Activated naive CD4-positive, alpha-beta T cell treated with anti-CD3 and anti-CD28 coated beads, Interleukin-2, amount 10 ng/mL, durations not matched to agents 7 days and 5 days (primary cell): ENCODE measurements at regions not wholly inside any gene's neighbourhood (a gene's known extent, or its start where the extent isn't known, plus 50 kb on each side); places are given as distances from the start of the nearest gene placed in this dataset.

Experiments
- CTCF ChIA-PET: fragments of 350-600 bp; sonication (Branson Sonifier 250); formaldehyde crosslinking; loops from one replicate; lab custom pipeline; 2021; ENCODE audit warnings: antibody characterized with exemption; lab: Charles Lee
- DNase-seq: peaks from one replicate; pipeline ENCODE4 v3.0.0-alpha.2; 2020
- H3K27ac Mint-ChIP-seq: one replicate; pipeline ENCODE4 v1.8.0; 2021; ENCODE audit warnings: mild to moderate bottlenecking, moderate library complexity, mixed read lengths
- H3K27me3 Mint-ChIP-seq: one replicate; pipeline ENCODE4 v1.8.0; 2021; ENCODE audit warnings: mild to moderate bottlenecking, mixed read lengths
- H3K36me3 Mint-ChIP-seq: one replicate; pipeline ENCODE4 v1.8.0; 2021; ENCODE audit warnings: mixed read lengths
- H3K4me1 Mint-ChIP-seq: one replicate; pipeline ENCODE4 v1.8.0; 2021; ENCODE audit warnings: mixed read lengths
- H3K4me3 Mint-ChIP-seq: one replicate; pipeline ENCODE4 v1.8.0; 2021; ENCODE audit warnings: mild to moderate bottlenecking, moderate library complexity, mixed read lengths
- H3K9me3 Mint-ChIP-seq: one replicate; pipeline ENCODE4 v1.8.0; 2021; ENCODE audit warnings: mixed read lengths

GRCh38 chr6:48280035-48280620 lies 169.1 kb upstream of the PTCHD4 start:
- no peak for DNase-seq
- Mint-ChIP-seq H3K27ac (no peak overlapping the region), H3K4me1 (no peaks in the 10 kb centered on the region), H3K9me3 (peaks cover 6% of the 10 kb centered on the region), H3K4me3 (no peak overlapping the region), H3K36me3 (no peaks in the 10 kb centered on the region), H3K27me3 (no peaks in the 10 kb centered on the region)
- CTCF ChIA-PET: no interaction called here

- no peak overlapping the region for H3K4me3 Mint-ChIP-seq
Measured at GRCh38 chr6:48278261-48278660, 167.3 kb upstream of the PTCHD4 start.

DNA sequence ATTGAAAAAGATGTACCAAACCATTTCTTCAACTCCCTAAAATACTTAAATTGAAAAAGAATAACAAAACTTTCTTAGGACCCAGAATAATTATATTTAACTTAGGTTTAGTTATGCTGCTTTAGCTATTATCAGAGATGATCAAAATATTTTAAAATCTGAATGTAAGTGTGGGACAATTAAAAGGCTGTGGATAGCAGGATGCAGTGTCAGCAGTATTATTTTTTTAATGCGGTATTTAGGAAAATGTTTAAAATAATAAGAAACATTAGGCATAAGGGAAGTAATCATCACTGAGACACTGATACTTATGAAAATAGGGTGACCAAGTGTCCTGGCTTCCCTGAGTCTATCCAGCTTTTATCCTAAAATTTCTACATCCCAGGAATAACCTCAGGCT lies 161.5 kb upstream of the PTCHD4 start:
- CTCF ChIA-PET: no interaction called here
- Mint-ChIP-seq H3K27me3 (no peaks in the 10 kb centered on the region), H3K9me3 (peaks cover 14% of the 10 kb centered on the region), H3K4me3 (no peak overlapping the region), H3K36me3 (no peaks in the 10 kb centered on the region), H3K4me1 (no peaks in the 10 kb centered on the region), H3K27ac (no peak overlapping the region)
- no peak for DNase-seq

More at GRCh38 chr6:48278261-48278660, 167.3 kb upstream of the PTCHD4 start:
- no peaks in the 10 kb centered on the region for H3K27me3 Mint-ChIP-seq
- H3K27ac Mint-ChIP-seq: no peak overlapping the region
- H3K36me3 Mint-ChIP-seq: no peaks in the 10 kb centered on the region
- H3K4me1 Mint-ChIP-seq: no peaks in the 10 kb centered on the region
- CTCF ChIA-PET: no interaction called here
- no peak for DNase-seq
- H3K9me3 Mint-ChIP-seq: no peaks in the 10 kb centered on the region

GRCh38 chr6:48255094-48255493 lies 144.1 kb upstream of the PTCHD4 start:
- no peaks in the 10 kb centered on the region for H3K9me3 Mint-ChIP-seq
- H3K36me3 Mint-ChIP-seq: no peaks in the 10 kb centered on the region
- no peak overlapping the region for H3K27ac Mint-ChIP-seq
- CTCF ChIA-PET: no interaction called here
- H3K4me3 Mint-ChIP-seq: no peak overlapping the region
- H3K4me1 Mint-ChIP-seq: no peaks in the 10 kb centered on the region
- DNase-seq: no peak
- no peaks in the 10 kb centered on the region for H3K27me3 Mint-ChIP-seq

DNA sequence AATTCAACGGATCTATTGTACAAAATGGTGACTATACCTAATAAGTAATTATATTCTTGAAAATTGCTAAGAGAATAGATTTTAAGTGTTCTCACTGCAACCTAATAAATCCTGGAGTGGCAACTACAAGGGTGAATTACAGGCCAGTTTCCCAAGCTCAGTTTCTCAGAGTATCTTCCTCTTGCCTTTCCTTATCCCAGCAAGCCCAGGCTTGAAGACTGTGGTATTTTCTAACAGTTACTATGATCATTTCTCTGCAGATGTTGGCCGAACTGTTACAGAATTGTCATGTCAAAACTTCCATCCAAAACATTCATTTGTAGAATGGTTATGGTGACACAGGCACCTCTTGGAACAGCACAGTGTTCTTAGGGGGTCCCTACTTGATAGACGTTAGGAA lies 138.1 kb upstream of the PTCHD4 start:
- Mint-ChIP-seq H3K27ac (no peak overlapping the region), H3K4me1 (no peaks in the 10 kb centered on the region), H3K9me3 (no peaks in the 10 kb centered on the region), H3K27me3 (no peaks in the 10 kb centered on the region), H3K36me3 (no peaks in the 10 kb centered on the region), H3K4me3 (no peak overlapping the region)
- no peak for DNase-seq
- CTCF ChIA-PET: no interaction called here

DNA sequence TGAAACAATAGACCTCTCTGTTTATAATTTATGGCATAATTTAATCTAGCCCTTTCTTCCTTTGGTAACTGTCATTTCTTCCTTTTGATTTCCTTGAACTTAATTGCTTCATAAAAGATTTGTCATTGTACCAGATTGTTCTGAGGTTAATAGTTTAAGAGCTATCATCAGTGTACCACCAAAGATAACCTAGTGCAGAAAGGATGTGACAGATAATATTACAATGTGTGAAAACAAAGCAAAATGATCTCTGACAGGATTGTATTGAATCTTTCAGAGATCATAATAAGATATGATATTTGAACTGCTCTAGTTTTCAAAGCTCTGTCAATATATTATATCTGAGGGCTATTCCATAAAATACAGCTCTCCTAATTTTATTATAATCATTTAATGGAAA lies 132.1 kb upstream of the PTCHD4 start:
- CTCF ChIA-PET: no interaction called here
- H3K4me1 Mint-ChIP-seq: no peaks in the 10 kb centered on the region
- DNase-seq: no peak
- H3K36me3 Mint-ChIP-seq: no peaks in the 10 kb centered on the region
- no peaks in the 10 kb centered on the region for H3K27me3 Mint-ChIP-seq
- H3K27ac Mint-ChIP-seq: no peak overlapping the region
- no peak overlapping the region for H3K4me3 Mint-ChIP-seq
- no peaks in the 10 kb centered on the region for H3K9me3 Mint-ChIP-seq

GRCh38 chr6:48240287-48240686 lies 129.3 kb upstream of the PTCHD4 start:
- H3K4me3 Mint-ChIP-seq: no peak overlapping the region
- no peak overlapping the region for H3K27ac Mint-ChIP-seq
- H3K4me1 Mint-ChIP-seq: no peaks in the 10 kb centered on the region
- H3K36me3 Mint-ChIP-seq: no peaks in the 10 kb centered on the region
- H3K9me3 Mint-ChIP-seq: peaks cover 10% of the 10 kb centered on the region
- H3K27me3 Mint-ChIP-seq: no peaks in the 10 kb centered on the region
- CTCF ChIA-PET: no interaction called here
- DNase-seq: no peak

- Mint-ChIP-seq H3K27ac (no peak overlapping the region), H3K27me3 (no peaks in the 10 kb centered on the region), H3K36me3 (no peaks in the 10 kb centered on the region)
Measured at GRCh38 chr6:48236375-48236774, 125.4 kb upstream of the PTCHD4 start.

DNA sequence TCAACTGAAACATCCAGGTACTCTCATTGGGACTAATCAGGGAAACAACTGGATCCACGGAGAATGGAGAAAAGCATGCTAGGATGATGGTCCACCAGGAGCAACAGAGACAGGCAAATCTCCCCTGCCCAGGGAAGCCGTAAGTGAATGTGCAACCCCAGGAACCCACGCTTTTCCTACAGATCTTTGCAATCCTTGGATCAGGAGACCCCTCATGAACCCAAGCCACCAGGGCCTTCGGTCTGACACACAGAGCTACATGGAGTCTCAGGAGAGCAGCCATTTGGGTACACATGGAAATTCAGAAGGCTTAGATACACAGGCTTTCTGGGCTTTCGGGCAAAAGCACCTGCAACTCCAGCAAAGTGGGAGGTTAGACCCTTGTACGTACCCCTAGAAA lies 122.1 kb upstream of the PTCHD4 start:
- Mint-ChIP-seq H3K4me1 (no peaks in the 10 kb centered on the region), H3K27me3 (no peaks in the 10 kb centered on the region), H3K27ac (no peak overlapping the region), H3K9me3 (peaks cover 11% of the 10 kb centered on the region), H3K36me3 (no peaks in the 10 kb centered on the region), H3K4me3 (no peak overlapping the region)
- CTCF ChIA-PET: no interaction called here
- DNase-seq: no peak

More at GRCh38 chr6:48236375-48236774, 125.4 kb upstream of the PTCHD4 start:
- no peak for DNase-seq
- H3K4me3 Mint-ChIP-seq: no peak overlapping the region
- CTCF ChIA-PET: no interaction called here
- H3K9me3 Mint-ChIP-seq: peaks cover 10% of the 10 kb centered on the region
- H3K4me1 Mint-ChIP-seq: no peaks in the 10 kb centered on the region

DNA sequence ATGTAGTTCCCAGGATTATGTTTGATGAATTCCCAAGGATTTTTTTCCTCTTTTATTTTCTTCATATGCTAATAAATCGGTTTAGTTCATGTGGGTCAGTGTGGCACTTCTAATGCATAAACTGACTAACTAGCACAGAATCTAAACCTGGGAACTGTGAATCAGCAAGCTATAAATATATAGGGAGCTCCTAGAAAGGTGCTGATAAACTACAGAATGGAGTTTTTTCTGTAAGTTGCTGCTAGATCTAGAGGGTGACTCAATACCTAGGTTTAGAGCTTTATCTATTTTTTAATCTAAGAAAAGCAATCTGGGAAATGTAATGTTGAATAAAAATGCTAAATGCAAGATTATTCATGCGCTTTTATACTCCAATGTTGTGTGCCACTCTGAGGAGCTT lies 118.8 kb upstream of the PTCHD4 start:
- H3K27ac Mint-ChIP-seq: no peak overlapping the region
- no peaks in the 10 kb centered on the region for H3K4me1 Mint-ChIP-seq
- H3K4me3 Mint-ChIP-seq: no peak overlapping the region
- H3K9me3 Mint-ChIP-seq: peaks cover 1% of the 10 kb centered on the region
- H3K36me3 Mint-ChIP-seq: no peaks in the 10 kb centered on the region
- no peak for DNase-seq
- H3K27me3 Mint-ChIP-seq: no peaks in the 10 kb centered on the region
- CTCF ChIA-PET: no interaction called here

DNA sequence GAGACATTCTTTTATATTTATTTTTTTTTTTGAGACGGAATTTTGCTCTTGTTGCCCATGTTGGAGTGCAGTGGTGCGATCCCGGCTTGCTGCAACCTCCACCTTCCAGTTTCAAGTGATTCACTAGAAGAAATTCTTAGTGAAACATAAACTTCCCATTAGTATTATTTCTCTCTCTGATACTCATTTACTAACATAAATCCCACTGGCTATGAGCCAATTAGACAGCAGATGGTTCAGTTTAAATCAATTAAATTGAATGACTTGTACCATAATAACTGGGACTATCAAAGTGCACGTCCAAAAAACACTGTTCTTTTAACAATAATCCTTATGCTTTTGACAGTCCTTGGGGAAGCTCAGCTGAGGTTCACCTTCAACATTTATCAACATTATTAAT lies 111.2 kb upstream of the PTCHD4 start:
- CTCF ChIA-PET: no interaction called here
- H3K36me3 Mint-ChIP-seq: no peaks in the 10 kb centered on the region
- DNase-seq: no peak
- peaks cover 5% of the 10 kb centered on the region for H3K9me3 Mint-ChIP-seq
- H3K4me3 Mint-ChIP-seq: no peak overlapping the region
- H3K4me1 Mint-ChIP-seq: no peaks in the 10 kb centered on the region
- no peak overlapping the region for H3K27ac Mint-ChIP-seq
- H3K27me3 Mint-ChIP-seq: no peaks in the 10 kb centered on the region

GRCh38 chr6:48213076-48213788 lies 102.2 kb upstream of the PTCHD4 start:
- Mint-ChIP-seq H3K4me3 (no peak overlapping the region), H3K27ac (no peak overlapping the region), H3K36me3 (no peaks in the 10 kb centered on the region), H3K27me3 (no peaks in the 10 kb centered on the region), H3K9me3 (peaks cover 3% of the 10 kb centered on the region), H3K4me1 (no peaks in the 10 kb centered on the region)
- CTCF ChIA-PET: no interaction called here
- DNase-seq: no peak

- no peaks in the 10 kb centered on the region for H3K4me1 Mint-ChIP-seq
- no peaks in the 10 kb centered on the region for H3K36me3 Mint-ChIP-seq
- no peak overlapping the region for H3K4me3 Mint-ChIP-seq
- no peak overlapping the region for H3K27ac Mint-ChIP-seq
- peaks cover 3% of the 10 kb centered on the region for H3K9me3 Mint-ChIP-seq
- no peaks in the 10 kb centered on the region for H3K27me3 Mint-ChIP-seq
- CTCF ChIA-PET: no interaction called here
- DNase-seq: no peak
Measured at GRCh38 chr6:48212501-48212900, 101.5 kb upstream of the PTCHD4 start.

- H3K9me3 Mint-ChIP-seq: peaks cover 4% of the 10 kb centered on the region
- no peak for DNase-seq
- H3K27ac Mint-ChIP-seq: no peak overlapping the region
- H3K36me3 Mint-ChIP-seq: no peaks in the 10 kb centered on the region
- no peak overlapping the region for H3K4me3 Mint-ChIP-seq
- no peaks in the 10 kb centered on the region for H3K4me1 Mint-ChIP-seq
- CTCF ChIA-PET: no interaction called here
- no peaks in the 10 kb centered on the region for H3K27me3 Mint-ChIP-seq
Measured at GRCh38 chr6:48206091-48206490, 95.1 kb upstream of the PTCHD4 start.

GRCh38 chr6:48200869-48201390 lies 89.9 kb upstream of the PTCHD4 start:
- Mint-ChIP-seq H3K4me3 (no peak overlapping the region), H3K9me3 (peaks cover 4% of the 10 kb centered on the region), H3K4me1 (no peaks in the 10 kb centered on the region), H3K27me3 (no peaks in the 10 kb centered on the region), H3K36me3 (no peaks in the 10 kb centered on the region), H3K27ac (no peak overlapping the region)
- CTCF ChIA-PET: no interaction called here
- no peak for DNase-seq
